Smooth muscle cell (in vitro differentiated cells): ENCODE measurements at regions not wholly inside any gene's neighbourhood (a gene's known extent, or its start where the extent isn't known, plus 50 kb on each side); places are given as distances from the start of the nearest gene placed in this dataset.

Experiments
- DNase-seq: peaks from one replicate; lab custom pipeline; 2025; ENCODE audit not compliant: unreplicated experiment; lab: John Stamatoyannopoulos, UW
- H2AFZ ChIP-seq: fragments of 200-600 bp; sonication (generic); 2 replicates; pipeline ENCODE4 v1.6.0; 2016; ENCODE audit warnings: antibody characterized with exemption, low read depth, mild to moderate bottlenecking
- H3F3A ChIP-seq: fragments of 200-600 bp; sonication (generic); 2 replicates; pipeline ENCODE4 v1.6.0; 2017; ENCODE audit warnings: antibody characterized with exemption, low read depth
- H3K27ac ChIP-seq: fragments of 200-600 bp; sonication (generic); 2 replicates; pipeline ENCODE4 v1.5.1; 2016; ENCODE audit warnings: low read depth, mild to moderate bottlenecking
- H3K27me3 ChIP-seq: fragments of 200-600 bp; sonication (generic); 2 replicates; pipeline ENCODE4 v1.6.1; 2016; ENCODE audit warnings: low read depth, mild to moderate bottlenecking
- H3K36me3 ChIP-seq: fragments of 200-600 bp; sonication (generic); 2 replicates; pipeline ENCODE4 v1.5.1; 2016; ENCODE audit warnings: low read depth
- H3K4me1 ChIP-seq: fragments of 200-600 bp; sonication (generic); 2 replicates; pipeline ENCODE4 v1.5.1; 2016; ENCODE audit warnings: low read depth
- H3K4me2 ChIP-seq: fragments of 200-600 bp; sonication (generic); 2 replicates; pipeline ENCODE4 v1.6.0; 2016; ENCODE audit warnings: mild to moderate bottlenecking
- H3K4me3 ChIP-seq: fragments of 200-600 bp; sonication (generic); 2 replicates; pipeline ENCODE4 v1.5.1; 2016; ENCODE audit warnings: mild to moderate bottlenecking
- H3K79me2 ChIP-seq: fragments of 200-600 bp; sonication (generic); 2 replicates; pipeline ENCODE4 v1.6.0; 2016; ENCODE audit warnings: low read depth, mild to moderate bottlenecking
- H3K9ac ChIP-seq: fragments of 200-600 bp; sonication (generic); 2 replicates; pipeline ENCODE4 v1.6.0; 2016; ENCODE audit warnings: low read depth
- H3K9me3 ChIP-seq: fragments of 200-600 bp; sonication (generic); replicated peaks from 2 replicates; pipeline ENCODE4 v1.5.1; 2016; ENCODE audit warnings: low read depth
- H4K20me1 ChIP-seq: fragments of 200-600 bp; sonication (generic); 2 replicates; pipeline ENCODE4 v1.6.0; 2016; ENCODE audit warnings: low read depth
- CTCF ChIP-seq: fragments of 200-600 bp; sonication (generic); IDR thresholded peaks from 2 replicates; pipeline ENCODE4 v1.5.1; 2017; ENCODE audit warnings: borderline replicate concordance, mild to moderate bottlenecking, antibody characterized with exemption; ENCODE audit not compliant: insufficient read depth, poor library complexity, severe bottlenecking
- WGBS: methylation state at CpG from one replicate; pipeline ENCODE4 v1.1.7; 2016; ENCODE audit warnings: low lambda C conversion rate; 5-methylcytosine and 5-hydroxymethylcytosine counted together

GRCh38 chr13:73220966-73221720 is 162.3 kb downstream of the KLF5 start:
- WGBS, result 18% methylated on average over 8 of the region's 8 CpGs
- no peak for DNase-seq

GRCh38 chr13:73218181-73218580 is 159.4 kb downstream of the KLF5 start:
- Histone ChIP-seq H3K9me3 (no peaks in the 10 kb centered on the region), H2AFZ (no peak overlapping the region), H3K4me3 (no peak overlapping the region), H3K4me2 (no peak overlapping the region), H3K36me3 (no peaks in the 10 kb centered on the region), H3K9ac (no peak overlapping the region), H4K20me1 (no peaks in the 10 kb centered on the region), H3K79me2 (no peaks in the 10 kb centered on the region), H3K27me3 (no peaks in the 10 kb centered on the region), H3K27ac (no peak overlapping the region), H3K4me1 (no peaks in the 10 kb centered on the region), H3F3A (peaks cover 5% of the 10 kb centered on the region)
- no peak for TF ChIP-seq CTCF
- WGBS, result 96% methylated on average over 1 of the region's 1 CpG
- no peak for DNase-seq

More at GRCh38 chr13:73220966-73221720, 162.3 kb downstream of the KLF5 start:
- Histone ChIP-seq H2AFZ (no peak overlapping the region), H3F3A (peaks cover 5% of the 10 kb centered on the region), H3K4me2 (no peak overlapping the region), H3K9ac (no peak overlapping the region), H3K9me3 (no peaks in the 10 kb centered on the region), H4K20me1 (no peaks in the 10 kb centered on the region), H3K4me3 (no peak overlapping the region), H3K79me2 (no peaks in the 10 kb centered on the region), H3K27me3 (no peaks in the 10 kb centered on the region), H3K27ac (no peak overlapping the region), H3K36me3 (no peaks in the 10 kb centered on the region), H3K4me1 (no peaks in the 10 kb centered on the region)
- no peak for TF ChIP-seq CTCF

GRCh38 chr13:73216381-73216831 is 157.6 kb downstream of the KLF5 start:
- Histone ChIP-seq H2AFZ (peak overlapping the region; percentile 26), H3K4me2 (peak overlapping the region; percentile 18), H3K79me2 (no peaks in the 10 kb centered on the region), H3K36me3 (no peaks in the 10 kb centered on the region), H3K4me3 (no peak overlapping the region), H4K20me1 (no peaks in the 10 kb centered on the region), H3K4me1 (no peaks in the 10 kb centered on the region), H3K27ac (peak overlapping the region; percentile 39), H3K9me3 (no peaks in the 10 kb centered on the region), H3K27me3 (no peaks in the 10 kb centered on the region), H3K9ac (no peak overlapping the region), H3F3A (no peaks in the 10 kb centered on the region)
- no peak for DNase-seq
- TF ChIP-seq CTCF, result no peak
- 67% methylated on average over 5 of the region's 5 CpGs for WGBS

GRCh38 chr13:73215823-73216222 is 157.0 kb downstream of the KLF5 start:
- Histone ChIP-seq H2AFZ (no peak overlapping the region), H3K27ac (no peak overlapping the region), H3K27me3 (no peaks in the 10 kb centered on the region), H4K20me1 (no peaks in the 10 kb centered on the region), H3K36me3 (no peaks in the 10 kb centered on the region), H3K4me2 (peak overlapping the region; percentile 36), H3F3A (no peaks in the 10 kb centered on the region), H3K79me2 (no peaks in the 10 kb centered on the region), H3K4me1 (no peaks in the 10 kb centered on the region), H3K9me3 (no peaks in the 10 kb centered on the region), H3K4me3 (no peak overlapping the region), H3K9ac (no peak overlapping the region)
- no peak for DNase-seq
- WGBS, result 36% methylated on average over 6 of the region's 6 CpGs
- no peak for TF ChIP-seq CTCF
